GM23338 (cell line): ENCODE measurements at regions not wholly inside any gene's neighbourhood (a gene's known extent, or its start where the extent isn't known, plus 50 kb on each side); places are given as distances from the start of the nearest gene placed in this dataset.

Experiments
- ATAC-seq: fragments of 200-7000 bp; cut with Tn5 transposase; 3 replicates; pipeline ENCODE4 v1.9.1; 2020
- DNase-seq: peaks from one replicate; pipeline ENCODE4 v3.0.0-alpha.2; 2015; ENCODE audit warnings: low spot score
- H2AFZ ChIP-seq: fragments of 200-600 bp; sonication (generic); 2 replicates; pipeline ENCODE4 v1.8.0; 2016; ENCODE audit warnings: antibody characterized with exemption, mild to moderate bottlenecking, moderate library complexity
- H3F3A ChIP-seq: fragments of 200-600 bp; sonication (generic); replicated peaks from 2 replicates; pipeline ENCODE4 v1.8.0; 2017; ENCODE audit warnings: antibody characterized with exemption, mixed run types, low read depth
- H3K27ac ChIP-seq: fragments of 200-600 bp; sonication (generic); 2 replicates; pipeline ENCODE4 v1.6.1; 2016; ENCODE audit warnings: low read depth
- H3K27me3 ChIP-seq: fragments of 200-600 bp; sonication (generic); 2 replicates; pipeline ENCODE4 v1.8.0; 2016; ENCODE audit warnings: mild to moderate bottlenecking, mixed run types, moderate library complexity; ENCODE audit not compliant: insufficient read depth
- H3K36me3 ChIP-seq: fragments of 200-600 bp; sonication (generic); 2 replicates; pipeline ENCODE4 v1.8.0; 2016; ENCODE audit warnings: mild to moderate bottlenecking; ENCODE audit not compliant: insufficient read depth
- H3K4me1 ChIP-seq: fragments of 200-600 bp; sonication (generic); 2 replicates; pipeline ENCODE4 v1.8.0; 2016; ENCODE audit warnings: mild to moderate bottlenecking, moderate library complexity; ENCODE audit not compliant: insufficient read depth
- H3K4me2 ChIP-seq: fragments of 200-600 bp; sonication (generic); 2 replicates; pipeline ENCODE4 v1.7.1; 2017; ENCODE audit warnings: mixed run types
- H3K4me3 ChIP-seq: fragments of 200-600 bp; sonication (generic); 2 replicates; pipeline ENCODE4 v1.6.1; 2016; ENCODE audit warnings: mixed run types
- H3K79me2 ChIP-seq: fragments of 200-600 bp; sonication (generic); replicated peaks from 2 replicates; pipeline ENCODE4 v1.8.0; 2017; ENCODE audit warnings: mild to moderate bottlenecking; ENCODE audit not compliant: insufficient read depth
- H3K9me2 ChIP-seq: fragments of 200-600 bp; sonication (generic); 2 replicates; pipeline ENCODE4 v1.8.0; 2017; ENCODE audit not compliant: insufficient read depth
- H4K20me1 ChIP-seq: fragments of 200-600 bp; sonication (generic); replicated peaks from 2 replicates; pipeline ENCODE4 v1.8.0; 2017; ENCODE audit warnings: mild to moderate bottlenecking; ENCODE audit not compliant: insufficient read depth
- H3K27ac Mint-ChIP-seq: 2 replicates; pipeline ENCODE4 v1.8.0; 2020; ENCODE audit warnings: inconsistent platforms, mild to moderate bottlenecking, moderate library complexity, mixed read lengths
- H3K27me3 Mint-ChIP-seq: 3 replicates; pipeline ENCODE4 v1.8.0; 2022; ENCODE audit warnings: low read depth, mild to moderate bottlenecking, moderate library complexity, mixed read lengths, inconsistent platforms; ENCODE audit not compliant: insufficient read depth, poor library complexity
- H3K36me3 Mint-ChIP-seq: 3 replicates; pipeline ENCODE4 v1.8.0; 2021; ENCODE audit warnings: low read depth, mild to moderate bottlenecking, inconsistent platforms, moderate library complexity, mixed read lengths
- H3K4me1 Mint-ChIP-seq: 3 replicates; pipeline ENCODE4 v1.8.0; 2020; ENCODE audit warnings: mild to moderate bottlenecking, inconsistent platforms, mixed read lengths
- H3K4me3 Mint-ChIP-seq: 3 replicates; pipeline ENCODE4 v1.8.0; 2021; ENCODE audit warnings: moderate library complexity, mild to moderate bottlenecking, inconsistent platforms, mixed read lengths
- H3K9me3 Mint-ChIP-seq: 3 replicates; pipeline ENCODE4 v1.8.0; 2020; ENCODE audit warnings: moderate library complexity, mild to moderate bottlenecking, inconsistent platforms, mixed read lengths
- CTCF ChIP-seq, 2 experiments: fragments of 200-600 bp in 1 of 2; sonication (generic) in 1 of 2; conservative IDR thresholded peaks; 2 replicates each; pipeline versions ENCODE4 v1.5.1 to v1.6.1; 2016 to 2017; ENCODE audit warnings: antibody characterized with exemption in 2 of 2, low read depth in 2 of 2, mild to moderate bottlenecking in 2 of 2, moderate library complexity in 1 of 2
- ETS1 ChIP-seq: IDR thresholded peaks from 2 replicates; pipeline ENCODE4 v1.6.1; 2016; ENCODE audit warnings: antibody characterized with exemption
- EZH2phosphoT487 ChIP-seq: fragments of 200-600 bp; sonication (generic); IDR thresholded peaks from one replicate; pipeline ENCODE4 v1.8.1; 2018; ENCODE audit warnings: antibody characterized with exemption; ENCODE audit not compliant: unreplicated experiment
- JUNB ChIP-seq: IDR thresholded peaks from one replicate; pipeline ENCODE4 v1.6.1; 2016; ENCODE audit warnings: antibody characterized with exemption; ENCODE audit not compliant: unreplicated experiment
- NANOG ChIP-seq: IDR thresholded peaks from 2 replicates; pipeline ENCODE4 v1.6.1; 2016; ENCODE audit warnings: antibody characterized with exemption, borderline replicate concordance
- POLR2AphosphoS5 ChIP-seq: IDR thresholded peaks from 2 replicates; pipeline ENCODE4 v1.6.1; 2016; ENCODE audit warnings: antibody characterized with exemption, low read depth
- STAT1 ChIP-seq: IDR thresholded peaks from one replicate; pipeline ENCODE4 v1.6.1; 2016; ENCODE audit warnings: antibody characterized with exemption; ENCODE audit not compliant: unreplicated experiment
- ZNF114 ChIP-seq: fragments of 250-450 bp; sonication (Bioruptor Pico); IDR thresholded peaks from 2 replicates; pipeline ENCODE4 v1.5.0; 2020; ENCODE audit warnings: mild to moderate bottlenecking, moderate library complexity
- ZNF331 ChIP-seq: fragments of 250-450 bp; sonication (Bioruptor Pico); IDR thresholded peaks from 2 replicates; pipeline ENCODE4 v1.5.0; 2020; ENCODE audit warnings: low read depth, mild to moderate bottlenecking, moderate library complexity

GRCh38 chr2:185610301-185610700, 128.3 kb upstream of the FSIP2 start:
- no peak overlapping the region for H3K4me3 Mint-ChIP-seq
- TF ChIP-seq ZNF114 (no peak), JUNB (no peak), STAT1 (no peak)
- no peaks in the 10 kb centered on the region for H3K36me3 ChIP-seq
- no peaks in the 10 kb centered on the region for H3K27me3 ChIP-seq
- no peak overlapping the region for H3K4me3 ChIP-seq
- H3K9me3 Mint-ChIP-seq = no peaks in the 10 kb centered on the region
- H3K9me2 ChIP-seq = no peaks in the 10 kb centered on the region
- no peak overlapping the region for H3K27ac Mint-ChIP-seq
- no peaks in the 10 kb centered on the region for H3K4me1 Mint-ChIP-seq
- DNase-seq (no peak), ATAC-seq (no peak)
- H3K79me2 ChIP-seq = no peaks in the 10 kb centered on the region
- no peak overlapping the region for H3K4me2 ChIP-seq
- H3K27me3 Mint-ChIP-seq = peaks cover 2% of the 10 kb centered on the region
- H4K20me1 ChIP-seq = no peaks in the 10 kb centered on the region
- H2AFZ ChIP-seq = no peak overlapping the region
- no peaks in the 10 kb centered on the region for H3K36me3 Mint-ChIP-seq
- no peak overlapping the region for H3K27ac ChIP-seq
- H3F3A ChIP-seq = no peaks in the 10 kb centered on the region
- H3K4me1 ChIP-seq = no peaks in the 10 kb centered on the region

- H3K27ac Mint-ChIP-seq = no peak overlapping the region
- H3K36me3 Mint-ChIP-seq = no peaks in the 10 kb centered on the region
- no peaks in the 10 kb centered on the region for H3K9me3 Mint-ChIP-seq
- H3K36me3 ChIP-seq = no peaks in the 10 kb centered on the region
- H3K4me2 ChIP-seq = no peak overlapping the region
- H3K27ac ChIP-seq = no peak overlapping the region
- H3K9me2 ChIP-seq = no peaks in the 10 kb centered on the region
- no peaks in the 10 kb centered on the region for H4K20me1 ChIP-seq
- no peak overlapping the region for H3K4me3 Mint-ChIP-seq
- ATAC-seq (peak; percentile 67), DNase-seq (peak; percentile 19)
- no peaks in the 10 kb centered on the region for H3F3A ChIP-seq
- no peaks in the 10 kb centered on the region for H3K27me3 Mint-ChIP-seq
- H3K79me2 ChIP-seq = no peaks in the 10 kb centered on the region
- no peak overlapping the region for H2AFZ ChIP-seq
- H3K27me3 ChIP-seq = no peaks in the 10 kb centered on the region
- no peaks in the 10 kb centered on the region for H3K4me1 ChIP-seq
- TF ChIP-seq ETS1 = no peak
- TF ChIP-seq EZH2phosphoT487 = no peak
- TF ChIP-seq CTCF (conservative IDR thresholded peaks at IDR 0.05; ENCODE audit: low read depth in 2 of 2) = peak in 1 of 2 experiments; percentile 26; a peak in 1 of 4 replicates
- no peaks in the 10 kb centered on the region for H3K4me1 Mint-ChIP-seq
- H3K4me3 ChIP-seq = no peak overlapping the region
Observed at GRCh38 chr2:185618625-185619024, 120.0 kb upstream of the FSIP2 start.

- Histone ChIP-seq H3K36me3 (no peaks in the 10 kb centered on the region), H3F3A (no peaks in the 10 kb centered on the region), H3K79me2 (no peaks in the 10 kb centered on the region), H3K9me2 (no peaks in the 10 kb centered on the region), H3K27ac (no peak overlapping the region), H3K4me2 (no peak overlapping the region), H3K27me3 (no peaks in the 10 kb centered on the region), H3K4me1 (no peaks in the 10 kb centered on the region), H3K4me3 (no peak overlapping the region), H4K20me1 (no peaks in the 10 kb centered on the region), H2AFZ (no peak overlapping the region)
- H3K27me3 Mint-ChIP-seq = no peaks in the 10 kb centered on the region
- H3K4me3 Mint-ChIP-seq = no peak overlapping the region
- no peak overlapping the region for H3K27ac Mint-ChIP-seq
- ATAC-seq (no peak), DNase-seq (no peak)
- H3K9me3 Mint-ChIP-seq = no peaks in the 10 kb centered on the region
- H3K36me3 Mint-ChIP-seq = no peaks in the 10 kb centered on the region
- no peaks in the 10 kb centered on the region; the same call in 2 of the 3 replicates for H3K4me1 Mint-ChIP-seq
- TF ChIP-seq POLR2AphosphoS5 (no peak), ZNF114 (no peak), CTCF (conservative IDR thresholded peaks at IDR 0.05; ENCODE audit: low read depth in 2 of 2) (no peak), ZNF331 (no peak), NANOG (no peak)
Observed at GRCh38 chr2:185625604-185626003, 113.0 kb upstream of the FSIP2 start.
